Stimulated activated CD4-positive, alpha-beta T cell treated with anti-CD3 and anti-CD28 coated beads, Interleukin-15, amount 100 ng/mL, for 48 hours (primary cell): ENCODE measurements at regions not wholly inside any gene's neighbourhood (a gene's known extent, or its start where the extent isn't known, plus 50 kb on each side); places are given as distances from the start of the nearest gene placed in this dataset.
"Not testable (repeated sequence)": the region's sequence is repeated elsewhere in the genome, so short reads cannot be mapped to it uniquely, and the experiment has no call there.

Experiments used
- DNase-seq, 2 donors: peaks; one replicate each; pipeline ENCODE4 v3.0.0-alpha.2; 2020; ENCODE audit warnings: low read depth in 2 of 2

- DNase-seq = no peak
Observed at GRCh38 chr15:24835301-24835700, 119.5 kb upstream of the SNRPN start.

- no peak for DNase-seq
Observed at GRCh38 chr15:24848050-24848449, 106.7 kb upstream of the SNRPN start.

GRCh38 chr15:24856397-24857390 lies 98.1 kb upstream of the SNRPN start:
- DNase-seq = no peak

- no peak for DNase-seq
Observed at GRCh38 chr15:24857763-24858162, 97.0 kb upstream of the SNRPN start.

GRCh38 chr15:24858183-24858582 lies 96.6 kb upstream of the SNRPN start:
- DNase-seq = not testable (repeated sequence)

GRCh38 chr15:24858737-24859601 lies 95.8 kb upstream of the SNRPN start:
- DNase-seq = no peak

GRCh38 chr15:24861014-24861690 lies 93.6 kb upstream of the SNRPN start:
- DNase-seq = no peak

GRCh38 chr15:24862726-24863521 lies 91.9 kb upstream of the SNRPN start:
- no peak for DNase-seq

GRCh38 chr15:24865303-24865702 lies 89.5 kb upstream of the SNRPN start:
- no peak for DNase-seq

GRCh38 chr15:24877174-24877573 lies 77.6 kb upstream of the SNRPN start:
- DNase-seq = no peak

- no peak for DNase-seq
Observed at GRCh38 chr15:24878153-24878552, 76.6 kb upstream of the SNRPN start.

GRCh38 chr15:24879492-24879891 lies 75.3 kb upstream of the SNRPN start:
- DNase-seq = no peak

- no peak for DNase-seq
Observed at GRCh38 chr15:24880663-24881062, 74.1 kb upstream of the SNRPN start.

GRCh38 chr15:24886538-24886937 lies 68.2 kb upstream of the SNRPN start:
- DNase-seq = no peak

GRCh38 chr15:24898715-24899272 lies 56.0 kb upstream of the SNRPN start:
- no peak for DNase-seq

GRCh38 chr15:24899367-24899766 lies 55.4 kb upstream of the SNRPN start:
- DNase-seq = no peak

- no peak for DNase-seq
Observed at GRCh38 chr15:24899795-24900194, 55.0 kb upstream of the SNRPN start.

GRCh38 chr15:24901409-24901808 lies 53.4 kb upstream of the SNRPN start:
- DNase-seq = no peak
